GM12878 (cell line): ENCODE measurements at regions not wholly inside any gene's neighbourhood (a gene's known extent, or its start where the extent isn't known, plus 50 kb on each side); places are given as distances from the start of the nearest gene placed in this dataset.

Experiments
- EZH2 ChIP-seq: IDR thresholded peaks from 2 replicates; pipeline ENCODE4 v1.6.1; 2012; ENCODE audit warnings: low read depth, mild to moderate bottlenecking, control low read depth, inconsistent platforms, low read length, borderline replicate concordance; ENCODE audit not compliant: control insufficient read depth
- HDAC6 ChIP-seq: fragments of 200-600 bp; sonication (generic); IDR thresholded peaks from one replicate; pipeline ENCODE4 v1.8.0; 2017; ENCODE audit warnings: antibody characterized with exemption; ENCODE audit not compliant: unreplicated experiment
- TF ChIP-seq, protein P1 (sequence below): fragments of 450-650 bp; IDR thresholded peaks from 2 replicates; pipeline ENCODE4 v1.6.1; 2017; ENCODE audit warnings: mild to moderate bottlenecking, moderate library complexity
- TF ChIP-seq, protein P2 (sequence below): fragments of 450-650 bp; formaldehyde crosslinking; IDR thresholded peaks from 2 replicates; pipeline ENCODE4 v1.4.0; 2020; ENCODE audit warnings: mild to moderate bottlenecking, moderate library complexity

GRCh38 chr1:25027822-25028586 lies 97.9 kb upstream of the RUNX3 start (continued):
- TF ChIP-seq, protein P1, sequence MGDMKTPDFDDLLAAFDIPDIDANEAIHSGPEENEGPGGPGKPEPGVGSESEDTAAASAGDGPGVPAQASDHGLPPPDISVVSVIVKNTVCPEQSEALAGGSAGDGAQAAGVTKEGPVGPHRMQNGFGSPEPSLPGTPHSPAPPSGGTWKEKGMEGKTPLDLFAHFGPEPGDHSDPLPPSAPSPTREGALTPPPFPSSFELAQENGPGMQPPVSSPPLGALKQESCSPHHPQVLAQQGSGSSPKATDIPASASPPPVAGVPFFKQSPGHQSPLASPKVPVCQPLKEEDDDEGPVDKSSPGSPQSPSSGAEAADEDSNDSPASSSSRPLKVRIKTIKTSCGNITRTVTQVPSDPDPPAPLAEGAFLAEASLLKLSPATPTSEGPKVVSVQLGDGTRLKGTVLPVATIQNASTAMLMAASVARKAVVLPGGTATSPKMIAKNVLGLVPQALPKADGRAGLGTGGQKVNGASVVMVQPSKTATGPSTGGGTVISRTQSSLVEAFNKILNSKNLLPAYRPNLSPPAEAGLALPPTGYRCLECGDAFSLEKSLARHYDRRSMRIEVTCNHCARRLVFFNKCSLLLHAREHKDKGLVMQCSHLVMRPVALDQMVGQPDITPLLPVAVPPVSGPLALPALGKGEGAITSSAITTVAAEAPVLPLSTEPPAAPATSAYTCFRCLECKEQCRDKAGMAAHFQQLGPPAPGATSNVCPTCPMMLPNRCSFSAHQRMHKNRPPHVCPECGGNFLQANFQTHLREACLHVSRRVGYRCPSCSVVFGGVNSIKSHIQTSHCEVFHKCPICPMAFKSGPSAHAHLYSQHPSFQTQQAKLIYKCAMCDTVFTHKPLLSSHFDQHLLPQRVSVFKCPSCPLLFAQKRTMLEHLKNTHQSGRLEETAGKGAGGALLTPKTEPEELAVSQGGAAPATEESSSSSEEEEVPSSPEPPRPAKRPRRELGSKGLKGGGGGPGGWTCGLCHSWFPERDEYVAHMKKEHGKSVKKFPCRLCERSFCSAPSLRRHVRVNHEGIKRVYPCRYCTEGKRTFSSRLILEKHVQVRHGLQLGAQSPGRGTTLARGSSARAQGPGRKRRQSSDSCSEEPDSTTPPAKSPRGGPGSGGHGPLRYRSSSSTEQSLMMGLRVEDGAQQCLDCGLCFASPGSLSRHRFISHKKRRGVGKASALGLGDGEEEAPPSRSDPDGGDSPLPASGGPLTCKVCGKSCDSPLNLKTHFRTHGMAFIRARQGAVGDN: peak; percentile 53; the same call in 1 of the 2 replicates
- TF ChIP-seq, protein P2, sequence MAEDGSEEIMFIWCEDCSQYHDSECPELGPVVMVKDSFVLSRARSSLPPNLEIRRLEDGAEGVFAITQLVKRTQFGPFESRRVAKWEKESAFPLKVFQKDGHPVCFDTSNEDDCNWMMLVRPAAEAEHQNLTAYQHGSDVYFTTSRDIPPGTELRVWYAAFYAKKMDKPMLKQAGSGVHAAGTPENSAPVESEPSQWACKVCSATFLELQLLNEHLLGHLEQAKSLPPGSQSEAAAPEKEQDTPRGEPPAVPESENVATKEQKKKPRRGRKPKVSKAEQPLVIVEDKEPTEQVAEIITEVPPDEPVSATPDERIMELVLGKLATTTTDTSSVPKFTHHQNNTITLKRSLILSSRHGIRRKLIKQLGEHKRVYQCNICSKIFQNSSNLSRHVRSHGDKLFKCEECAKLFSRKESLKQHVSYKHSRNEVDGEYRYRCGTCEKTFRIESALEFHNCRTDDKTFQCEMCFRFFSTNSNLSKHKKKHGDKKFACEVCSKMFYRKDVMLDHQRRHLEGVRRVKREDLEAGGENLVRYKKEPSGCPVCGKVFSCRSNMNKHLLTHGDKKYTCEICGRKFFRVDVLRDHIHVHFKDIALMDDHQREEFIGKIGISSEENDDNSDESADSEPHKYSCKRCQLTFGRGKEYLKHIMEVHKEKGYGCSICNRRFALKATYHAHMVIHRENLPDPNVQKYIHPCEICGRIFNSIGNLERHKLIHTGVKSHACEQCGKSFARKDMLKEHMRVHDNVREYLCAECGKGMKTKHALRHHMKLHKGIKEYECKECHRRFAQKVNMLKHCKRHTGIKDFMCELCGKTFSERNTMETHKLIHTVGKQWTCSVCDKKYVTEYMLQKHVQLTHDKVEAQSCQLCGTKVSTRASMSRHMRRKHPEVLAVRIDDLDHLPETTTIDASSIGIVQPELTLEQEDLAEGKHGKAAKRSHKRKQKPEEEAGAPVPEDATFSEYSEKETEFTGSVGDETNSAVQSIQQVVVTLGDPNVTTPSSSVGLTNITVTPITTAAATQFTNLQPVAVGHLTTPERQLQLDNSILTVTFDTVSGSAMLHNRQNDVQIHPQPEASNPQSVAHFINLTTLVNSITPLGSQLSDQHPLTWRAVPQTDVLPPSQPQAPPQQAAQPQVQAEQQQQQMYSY: peak; percentile 43; the same call in 1 of the 2 replicates
- TF ChIP-seq EZH2 (no peak), HDAC6 (no peak)
